ENCODE measurements at regions not wholly inside any gene's neighbourhood (a gene's known extent, or its start where the extent isn't known, plus 50 kb on each side); places are given as distances from the start of the nearest gene placed in this dataset.

GRCh38 chr5:124516567-124516966, 229.9 kb downstream of the ZNF608 start:
- TF ChIP-seq GATA2 (IDR thresholded peaks at IDR 0.05; ENCODE audit: low read depth, low read length) (no peak), GATA3 (IDR thresholded peaks at IDR 0.05; ENCODE audit: low read depth, low read length) (no peak)

All from SH-SY5Y (cell line).